Pancreas (tissue), 10 donors: ENCODE measurements at regions not wholly inside any gene's neighbourhood (a gene's known extent, or its start where the extent isn't known, plus 50 kb on each side); places are given as distances from the start of the nearest gene placed in this dataset.

Experiments used
- ATAC-seq, 4 donors: fragments of 200-7000 bp; cut with Tn5 transposase; one replicate each; pipeline versions ENCODE4 v1.8.0 to v1.9.1; 2020; ENCODE audit warnings: mild to moderate bottlenecking in 4 of 4, moderate library complexity in 4 of 4
- DNase-seq, 6 donors: peaks; one replicate each; pipeline ENCODE4 v3.0.0-alpha.2; 2020
- FAIRE-seq: peaks from 2 replicates; lab custom pipeline; 2012; peaks lifted over from hg19 to GRCh38; lab: Jason Lieb, UNC
- H3K27ac ChIP-seq, 4 donors: fragments of 200-600 bp; sonication (generic); 1 replicate in 3 of 4; 2 replicates in 1 of 4; pipeline versions ENCODE4 v1.5.0 to v1.8.0; 2020
- H3K27me3 ChIP-seq, 4 donors: fragments of 200-600 bp; one replicate each; pipeline ENCODE4 v1.8.0; 2021
- H3K36me3 ChIP-seq, 3 donors: fragments of 200-600 bp; sonication (generic) in 1 of 3; one replicate each; pipeline versions ENCODE4 v1.5.0 to v1.8.0; 2020 to 2021
- H3K4me1 ChIP-seq, 3 donors: fragments of 200-600 bp; one replicate each; pipeline ENCODE4 v1.8.0; 2021
- H3K4me3 ChIP-seq, 4 donors: fragments of 200-600 bp; sonication (generic) in 2 of 4; one replicate each; pipeline versions ENCODE4 v1.5.0 to v1.8.0; 2020 to 2021
- H3K9me3 ChIP-seq, 4 donors: fragments of 200-600 bp; one replicate each; pipeline ENCODE4 v1.8.0; 2021
- CTCF ChIP-seq, 4 donors: fragments of 200-600 bp; sonication (generic) in 3 of 4; IDR thresholded peaks; one replicate each; pipeline versions ENCODE4 v1.5.0 to v1.8.0; 2021; ENCODE audit warnings: antibody characterized with exemption in 4 of 4
- WGBS, 2 donors: extraction: QIAGEN DNeasy Blood & Tissue Kit; methylation state at CpG; one replicate each; pipeline ENCODE4 v1.1.7; 2013; 5-methylcytosine and 5-hydroxymethylcytosine counted together
- intact Hi-C, 3 donors: fragments of 100-400 bp; cut with DNase I; formaldehyde crosslinking; loops; one replicate each; pipeline versions ENCODE4 v1.11.1 to v1.14.2; 2022
- donor health status: healthy with polysubstance abuse.
- donor health status: DM: no; HTN: no; CAD: no; lungs with moderate emphysema.
- donor health status: DM: no; HTN: no; CAD: no.
- donor health status: control.
- donor health status: control.
- donor health status: Bipolar disorder and iron deficiency.
- donor health status: DM: yes; HTN: yes; CAD: no.
- donor health status: DM: no; HTN: no; CAD: no.
- donor health status: DM: no; HTN: no; CAD: no.
- donor health status: DM: yes; HTN: yes; CAD: no.

GRCh38 chr1:78280626-78281025 lies 210.1 kb upstream of the PTGFR start:
- Histone ChIP-seq H3K27me3 (no peaks in the 10 kb centered on the region), H3K36me3 (no peaks in the 10 kb centered on the region), H3K4me3 (no peak overlapping the region), H3K4me1 (no peaks in the 10 kb centered on the region), H3K27ac (no peak overlapping the region), H3K9me3 (no peaks in the 10 kb centered on the region)
- no peak for ATAC-seq
- intact Hi-C loops = no loop called here
- WGBS, 2 donors = 69 to 70% methylated on average over 2 of the region's 2 CpGs
- no peak for TF ChIP-seq CTCF (IDR thresholded peaks at IDR 0.05)
- no peak for DNase-seq
- FAIRE-seq = no peak

GRCh38 chr1:78281580-78281979 lies 209.2 kb upstream of the PTGFR start:
- H3K4me1 ChIP-seq = no peaks in the 10 kb centered on the region

GRCh38 chr1:78283691-78284090 lies 207.1 kb upstream of the PTGFR start:
- FAIRE-seq = no peak
- Histone ChIP-seq H3K4me1 (no peaks in the 10 kb centered on the region), H3K27me3 (no peaks in the 10 kb centered on the region), H3K9me3 (no peaks in the 10 kb centered on the region), H3K4me3 (no peak overlapping the region), H3K27ac (no peak overlapping the region), H3K36me3 (no peaks in the 10 kb centered on the region)
- DNase-seq = no peak
- no peak for ATAC-seq
- 31 to 33% methylated on average over 2 of the region's 2 CpGs for WGBS, 2 donors
- no peak for TF ChIP-seq CTCF (IDR thresholded peaks at IDR 0.05)
- intact Hi-C loops = no loop called here

More at GRCh38 chr1:78281580-78281979, 209.2 kb upstream of the PTGFR start:
- Histone ChIP-seq H3K27ac (no peak overlapping the region), H3K27me3 (no peaks in the 10 kb centered on the region), H3K9me3 (no peaks in the 10 kb centered on the region), H3K36me3 (no peaks in the 10 kb centered on the region), H3K4me3 (no peak overlapping the region)
- ATAC-seq (no peak), FAIRE-seq (no peak), DNase-seq (no peak)
- TF ChIP-seq CTCF (IDR thresholded peaks at IDR 0.05) = no peak
- intact Hi-C loops = no loop called here
- WGBS, 2 donors = 69 to 74% methylated on average over 1 of the region's 1 CpG

- Histone ChIP-seq H3K9me3 (no peaks in the 10 kb centered on the region), H3K27ac (no peak overlapping the region), H3K4me3 (no peak overlapping the region), H3K4me1 (no peaks in the 10 kb centered on the region), H3K27me3 (no peaks in the 10 kb centered on the region), H3K36me3 (no peaks in the 10 kb centered on the region)
- WGBS, 2 donors = 52 to 63% methylated on average over 1 of the region's 1 CpG
- FAIRE-seq = no peak
- peak; percentile 58 to 78 (median 63) for ATAC-seq
- peak in 2 of 6 donors; percentile 7 to 20 for DNase-seq
- TF ChIP-seq CTCF (IDR thresholded peaks at IDR 0.05) = no peak
- intact Hi-C loops = no loop called here
Measured at GRCh38 chr1:78284354-78284753, 206.4 kb upstream of the PTGFR start.

- FAIRE-seq (no peak), ATAC-seq (no peak), DNase-seq (no peak)
- Histone ChIP-seq H3K4me1 (no peaks in the 10 kb centered on the region), H3K36me3 (no peaks in the 10 kb centered on the region), H3K4me3 (no peak overlapping the region), H3K27me3 (no peaks in the 10 kb centered on the region), H3K27ac (no peak overlapping the region), H3K9me3 (no peaks in the 10 kb centered on the region)
- intact Hi-C loops = no loop called here
- 82 to 86% methylated on average over 3 of the region's 3 CpGs for WGBS, 2 donors
- no peak for TF ChIP-seq CTCF (IDR thresholded peaks at IDR 0.05)
Measured at GRCh38 chr1:78286686-78287085, 204.1 kb upstream of the PTGFR start.
